ENCODE measurements at regions not wholly inside any gene's neighbourhood (a gene's known extent, or its start where the extent isn't known, plus 50 kb on each side); places are given as distances from the start of the nearest gene placed in this dataset.

DNA sequence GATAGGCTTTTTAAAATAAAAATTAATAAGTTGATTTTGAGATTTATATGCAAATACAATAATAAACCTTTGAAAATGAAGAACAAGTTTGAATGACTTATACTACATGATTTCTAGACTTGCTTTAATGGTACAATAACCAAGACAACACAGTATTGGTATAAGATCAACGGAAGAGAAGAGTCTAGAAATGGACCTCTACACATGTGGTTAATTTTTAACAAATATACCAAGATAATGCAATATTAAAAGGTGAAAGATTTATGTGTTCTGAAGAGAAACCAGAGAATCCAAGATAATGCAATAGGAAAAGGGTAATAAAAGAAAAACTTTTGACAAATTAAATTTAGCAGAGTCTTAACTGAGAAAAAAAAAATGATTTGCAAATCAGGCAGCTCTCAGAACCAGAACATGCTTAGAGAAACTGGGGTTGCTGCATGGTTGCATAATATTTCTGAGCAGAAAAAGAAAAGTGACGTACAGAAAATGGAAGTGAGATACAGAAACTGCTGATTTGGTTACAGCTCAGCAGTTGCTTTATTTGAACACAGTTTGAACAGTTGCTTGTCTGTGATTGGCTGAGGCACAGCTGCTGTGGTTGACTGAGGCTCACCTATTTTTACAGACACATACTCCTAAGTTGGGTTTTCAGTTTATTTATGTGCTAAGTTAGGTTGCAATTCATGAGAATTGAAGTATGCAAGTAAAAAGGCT, 365.9 kb downstream of the CRPPA start:
- H3K79me2 ChIP-seq (ENCODE audit: low read length), result no peaks in the 10 kb centered on the region
- H3K4me3 ChIP-seq (ENCODE audit: low read length), result no peak overlapping the region
- H3K9me3 ChIP-seq (replicated peaks; ENCODE audit: insufficient read depth, low read length), result no peaks in the 10 kb centered on the region
- H3K4me1 ChIP-seq (ENCODE audit: low read length), result 0 out of 2 replicates have a peak, but pooled peaks cover 5% of the 10 kb centered on the region
- H3K9ac ChIP-seq (ENCODE audit: low read length), result no peak overlapping the region
- 0 out of 2 replicates have a peak overlapping the region, but pooled peaks have one; percentile 10 for H2AFZ ChIP-seq (ENCODE audit: low read length)
- no peaks in the 10 kb centered on the region for H3K27me3 ChIP-seq (replicated peaks; ENCODE audit: insufficient read depth, low read length)
- no peaks in the 10 kb centered on the region for H3F3A ChIP-seq (ENCODE audit: insufficient read depth, low read length)
- H3K36me3 ChIP-seq (replicated peaks; ENCODE audit: insufficient read depth, low read length), result no peaks in the 10 kb centered on the region
- no peaks in the 10 kb centered on the region for H4K20me1 ChIP-seq (ENCODE audit: insufficient read depth, low read length)
- H3K27ac ChIP-seq (ENCODE audit: low read length), result peak overlapping the region; percentile 55; the same call in 1 of the 2 replicates
- TF ChIP-seq EZH2phosphoT487 (IDR thresholded peaks at IDR 0.05; ENCODE audit: low read length) (no peak), EZH2 (optimal IDR thresholded peaks at IDR 0.05; ENCODE audit: low read depth, low read length) (no peak)
- TF ChIP-seq, protein P1, sequence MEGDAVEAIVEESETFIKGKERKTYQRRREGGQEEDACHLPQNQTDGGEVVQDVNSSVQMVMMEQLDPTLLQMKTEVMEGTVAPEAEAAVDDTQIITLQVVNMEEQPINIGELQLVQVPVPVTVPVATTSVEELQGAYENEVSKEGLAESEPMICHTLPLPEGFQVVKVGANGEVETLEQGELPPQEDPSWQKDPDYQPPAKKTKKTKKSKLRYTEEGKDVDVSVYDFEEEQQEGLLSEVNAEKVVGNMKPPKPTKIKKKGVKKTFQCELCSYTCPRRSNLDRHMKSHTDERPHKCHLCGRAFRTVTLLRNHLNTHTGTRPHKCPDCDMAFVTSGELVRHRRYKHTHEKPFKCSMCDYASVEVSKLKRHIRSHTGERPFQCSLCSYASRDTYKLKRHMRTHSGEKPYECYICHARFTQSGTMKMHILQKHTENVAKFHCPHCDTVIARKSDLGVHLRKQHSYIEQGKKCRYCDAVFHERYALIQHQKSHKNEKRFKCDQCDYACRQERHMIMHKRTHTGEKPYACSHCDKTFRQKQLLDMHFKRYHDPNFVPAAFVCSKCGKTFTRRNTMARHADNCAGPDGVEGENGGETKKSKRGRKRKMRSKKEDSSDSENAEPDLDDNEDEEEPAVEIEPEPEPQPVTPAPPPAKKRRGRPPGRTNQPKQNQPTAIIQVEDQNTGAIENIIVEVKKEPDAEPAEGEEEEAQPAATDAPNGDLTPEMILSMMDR (IDR thresholded peaks at IDR 0.05; ENCODE audit: low read length), result no peak
- H3K9me2 ChIP-seq (replicated peaks; ENCODE audit: insufficient read depth, low read length), result no peaks in the 10 kb centered on the region
- H3K4me2 ChIP-seq (ENCODE audit: low read depth, low read length), result no peak overlapping the region
- peak; percentile 80 for DNase-seq

DNA sequence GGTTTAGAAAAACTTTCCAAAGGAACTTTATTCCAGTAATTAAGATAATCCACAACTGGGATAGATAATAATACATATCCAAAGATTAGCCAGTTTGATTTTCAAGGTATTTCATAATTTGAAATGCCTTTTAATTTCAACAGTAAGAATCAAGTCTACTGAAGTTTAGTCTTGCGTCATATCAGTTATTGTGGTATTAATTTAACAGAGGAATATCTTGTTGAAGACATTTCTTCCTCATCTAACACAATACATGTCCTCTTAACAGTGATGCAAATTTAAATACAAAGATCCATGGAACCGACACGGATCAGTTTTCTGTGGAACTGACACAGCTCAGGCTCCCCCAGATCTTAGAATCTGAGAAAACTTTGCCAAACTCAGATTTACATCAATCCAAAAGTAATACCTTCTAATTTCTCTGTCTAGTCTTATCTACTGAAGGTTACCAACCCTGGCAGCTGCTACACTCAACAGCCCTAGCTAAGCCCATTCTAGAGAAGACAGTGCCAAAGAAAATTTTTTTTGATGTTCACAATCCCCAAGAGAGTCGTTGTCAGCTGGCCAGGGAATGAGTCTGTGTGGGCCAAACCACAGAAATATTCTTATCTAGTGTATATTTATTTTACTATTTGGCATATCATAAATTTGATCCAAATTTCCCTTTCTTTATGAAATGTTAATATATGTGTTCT, 365.2 kb upstream of the MEOX2 start:
- Histone ChIP-seq H3K9me2 (replicated peaks; ENCODE audit: insufficient read depth, low read length) (no peaks in the 10 kb centered on the region), H3K4me3 (ENCODE audit: low read length) (no peak overlapping the region), H3K27me3 (replicated peaks; ENCODE audit: insufficient read depth, low read length) (no peaks in the 10 kb centered on the region), H3K36me3 (replicated peaks; ENCODE audit: insufficient read depth, low read length) (no peaks in the 10 kb centered on the region), H3K27ac (ENCODE audit: low read length) (no peak overlapping the region), H3K4me2 (ENCODE audit: low read depth, low read length) (no peak overlapping the region), H3K79me2 (ENCODE audit: low read length) (no peaks in the 10 kb centered on the region), H4K20me1 (ENCODE audit: insufficient read depth, low read length) (no peaks in the 10 kb centered on the region), H3K4me1 (ENCODE audit: low read length) (0 out of 2 replicates have a peak, but pooled peaks cover 5% of the 10 kb centered on the region), H3K9me3 (replicated peaks; ENCODE audit: insufficient read depth, low read length) (no peaks in the 10 kb centered on the region), H3K9ac (ENCODE audit: low read length) (no peak overlapping the region), H2AFZ (ENCODE audit: low read length) (no peak overlapping the region), H3F3A (ENCODE audit: insufficient read depth, low read length) (no peaks in the 10 kb centered on the region)
- no peak for DNase-seq
- TF ChIP-seq EZH2 (optimal IDR thresholded peaks at IDR 0.05; ENCODE audit: low read depth, low read length) (no peak), EZH2phosphoT487 (IDR thresholded peaks at IDR 0.05; ENCODE audit: low read length) (no peak)
- TF ChIP-seq, protein P1 (IDR thresholded peaks at IDR 0.05; ENCODE audit: low read length), result no peak

DNA sequence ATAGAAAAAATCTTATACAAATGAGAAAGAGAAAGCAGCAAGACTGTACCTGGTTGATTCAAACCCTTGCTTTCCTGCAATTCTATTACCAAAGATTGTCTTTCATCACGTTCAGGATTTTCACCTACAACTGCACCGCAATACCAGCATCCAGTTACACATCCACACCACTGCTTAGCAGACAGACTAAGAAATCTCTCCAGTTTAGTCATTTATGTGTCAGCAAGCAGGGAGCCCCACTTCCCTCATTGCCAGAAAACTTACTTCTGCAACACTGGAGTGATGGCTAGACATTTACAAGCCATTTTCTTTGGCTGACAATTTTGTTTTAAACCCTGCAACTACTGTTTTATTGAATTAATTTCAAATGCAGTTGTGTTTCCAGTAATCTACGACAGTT, 359.6 kb upstream of the MEOX2 start:
- no peak for DNase-seq
- Histone ChIP-seq H3K9me3 (replicated peaks; ENCODE audit: insufficient read depth, low read length) (no peaks in the 10 kb centered on the region), H3K4me3 (ENCODE audit: low read length) (no peak overlapping the region), H3K4me2 (ENCODE audit: low read depth, low read length) (no peak overlapping the region), H3K36me3 (replicated peaks; ENCODE audit: insufficient read depth, low read length) (no peaks in the 10 kb centered on the region), H3K9me2 (replicated peaks; ENCODE audit: insufficient read depth, low read length) (no peaks in the 10 kb centered on the region), H3K27me3 (replicated peaks; ENCODE audit: insufficient read depth, low read length) (no peaks in the 10 kb centered on the region), H3K9ac (ENCODE audit: low read length) (no peak overlapping the region), H3K4me1 (ENCODE audit: low read length) (no peaks in the 10 kb centered on the region), H2AFZ (ENCODE audit: low read length) (no peak overlapping the region), H3F3A (ENCODE audit: insufficient read depth, low read length) (no peaks in the 10 kb centered on the region), H3K27ac (ENCODE audit: low read length) (no peak overlapping the region), H4K20me1 (ENCODE audit: insufficient read depth, low read length) (no peaks in the 10 kb centered on the region), H3K79me2 (ENCODE audit: low read length) (no peaks in the 10 kb centered on the region)
- TF ChIP-seq EZH2 (optimal IDR thresholded peaks at IDR 0.05; ENCODE audit: low read depth, low read length) (no peak), EZH2phosphoT487 (IDR thresholded peaks at IDR 0.05; ENCODE audit: low read length) (no peak)
- TF ChIP-seq, protein P1 (IDR thresholded peaks at IDR 0.05; ENCODE audit: low read length), result no peak

Data from MM.1S (cell line).